Heart left ventricle (tissue), 13 donors: ENCODE measurements at regions not wholly inside any gene's neighbourhood (a gene's known extent, or its start where the extent isn't known, plus 50 kb on each side); places are given as distances from the start of the nearest gene placed in this dataset.

Experiments used
- CTCF ChIP-seq, 12 donors: fragments of 200-600 bp; sonication (generic) in 4 of 12; IDR thresholded peaks; one replicate each; pipeline versions ENCODE4 v1.5.0 to v1.8.0; 2018 to 2022; ENCODE audit warnings: antibody characterized with exemption in 12 of 12, mild to moderate bottlenecking in 5 of 12
- POLR2A ChIP-seq, 2 donors: fragments of 450-650 bp; IDR thresholded peaks; one replicate each; pipeline ENCODE4 v1.6.1; 2017; ENCODE audit warnings: antibody characterized with exemption in 2 of 2, mild to moderate bottlenecking in 2 of 2, moderate library complexity in 2 of 2
- donor health status: ischemic (EF 13 %, LVEDD 7.1; RV severe dilation, severe dysfunction).
- donor health status: DM: no; HTN: yes; CAD: no.
- donor health status: DM: no; HTN: no; CAD: no.
- donor health status: ischemic (EF 25% LVEDD 6.9; RV normal size, moderate dysfunction).
- donor health status: ischemic (EF 25% LVEDD 5.7; RV mildly dilated, moderate dysfunction).
- donor health status: ischemic (EF 35%, LVEDD 5.7; RV mildly dilated, moderate dysfunction).
- donor health status: nonischemic (EF 11% LVEDD 7.7; RV severe dilation, severe dysfunction).
- donor health status: DM: yes; HTN: yes; CAD: no.
- donor health status: PGD.
- donor health status: ischemic (EF 29% LVEDD 5.4; RV normal size, mild dysfunction).
- donor health status: nonischemic (EF 23%, LVEDD 6.1; RV moderate dilation, normal function).

DNA sequence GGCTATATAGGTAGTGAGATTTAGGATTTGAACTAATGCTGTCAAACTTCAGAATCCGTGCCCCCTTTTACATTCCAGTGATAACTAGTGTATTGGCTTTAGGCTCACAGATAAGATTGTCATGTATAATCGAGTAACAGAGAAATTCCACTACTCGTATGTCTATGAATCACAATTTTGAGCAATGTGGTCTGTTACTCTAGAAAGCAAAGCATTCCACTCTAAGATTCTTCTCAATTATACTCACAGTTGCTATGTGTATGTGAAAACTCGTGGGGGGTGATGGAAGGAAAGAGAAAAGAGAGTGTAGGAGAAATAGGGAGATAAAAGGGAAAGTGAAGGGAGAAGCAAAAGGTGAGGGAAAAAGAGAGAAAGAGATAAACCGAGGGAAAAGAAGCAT lies 1175.1 kb upstream of the GOT2 start:
- TF ChIP-seq CTCF (IDR thresholded peaks at IDR 0.05) = no peak
- TF ChIP-seq POLR2A (IDR thresholded peaks at IDR 0.05) = no peak
